Glutamatergic neuron (in vitro differentiated cells): ENCODE measurements at regions not wholly inside any gene's neighbourhood (a gene's known extent, or its start where the extent isn't known, plus 50 kb on each side); places are given as distances from the start of the nearest gene placed in this dataset.
"Not testable (repeated sequence)": the region's sequence is repeated elsewhere in the genome, so short reads cannot be mapped to it uniquely, and the experiment has no call there.

Experiments used
- DNase-seq: peaks from one replicate; pipeline ENCODE4 v3.0.0; 2022
- H3K27ac Mint-ChIP-seq: one replicate; pipeline ENCODE4 v1.8.0; 2020; ENCODE audit warnings: mild to moderate bottlenecking, mixed read lengths, inconsistent platforms; ENCODE audit not compliant: unreplicated experiment
- H3K27me3 Mint-ChIP-seq: one replicate; pipeline ENCODE4 v1.8.0; 2020; ENCODE audit warnings: mild to moderate bottlenecking, moderate library complexity, mixed read lengths, inconsistent platforms; ENCODE audit not compliant: unreplicated experiment
- H3K36me3 Mint-ChIP-seq: one replicate; pipeline ENCODE4 v1.8.0; 2020; ENCODE audit warnings: mild to moderate bottlenecking, mixed read lengths, inconsistent platforms; ENCODE audit not compliant: unreplicated experiment
- H3K4me1 Mint-ChIP-seq: one replicate; pipeline ENCODE4 v1.8.0; 2020; ENCODE audit warnings: mild to moderate bottlenecking, low read depth, mixed read lengths, inconsistent platforms; ENCODE audit not compliant: unreplicated experiment
- H3K4me3 Mint-ChIP-seq: one replicate; pipeline ENCODE4 v1.8.0; 2020; ENCODE audit warnings: mild to moderate bottlenecking, mixed read lengths, inconsistent platforms; ENCODE audit not compliant: unreplicated experiment
- H3K9me3 Mint-ChIP-seq: one replicate; pipeline ENCODE4 v1.8.0; 2020; ENCODE audit warnings: mild to moderate bottlenecking, moderate library complexity, mixed read lengths, inconsistent platforms; ENCODE audit not compliant: unreplicated experiment
- TF ChIP-seq, protein P1 (sequence below): fragments of 200-600 bp; sonication (generic); IDR thresholded peaks from one replicate; pipeline ENCODE4 v1.5.0; 2021; ENCODE audit not compliant: partially characterized antibody, unreplicated experiment

DNA sequence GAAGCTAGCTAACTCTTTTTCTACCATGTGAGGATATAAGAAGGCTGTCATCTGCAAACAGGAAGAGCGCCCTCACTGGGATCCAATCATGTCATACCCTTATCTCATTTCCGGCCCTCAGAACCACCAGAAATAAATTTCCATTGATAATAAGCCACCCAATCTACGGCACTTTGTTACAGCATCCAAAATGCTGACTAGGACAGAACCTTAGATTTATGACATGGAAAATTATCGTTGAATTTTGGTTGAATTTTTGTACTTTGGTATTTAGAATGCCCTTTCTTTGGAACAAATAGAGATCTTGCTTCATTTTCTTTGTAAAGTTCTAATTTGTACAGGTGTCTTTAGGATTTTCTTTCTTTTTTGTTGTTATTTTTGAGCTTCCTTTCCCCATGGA lies 53.3 kb upstream of the CYLC2 start:
- no peaks in the 10 kb centered on the region for H3K9me3 Mint-ChIP-seq
- TF ChIP-seq, protein P1, sequence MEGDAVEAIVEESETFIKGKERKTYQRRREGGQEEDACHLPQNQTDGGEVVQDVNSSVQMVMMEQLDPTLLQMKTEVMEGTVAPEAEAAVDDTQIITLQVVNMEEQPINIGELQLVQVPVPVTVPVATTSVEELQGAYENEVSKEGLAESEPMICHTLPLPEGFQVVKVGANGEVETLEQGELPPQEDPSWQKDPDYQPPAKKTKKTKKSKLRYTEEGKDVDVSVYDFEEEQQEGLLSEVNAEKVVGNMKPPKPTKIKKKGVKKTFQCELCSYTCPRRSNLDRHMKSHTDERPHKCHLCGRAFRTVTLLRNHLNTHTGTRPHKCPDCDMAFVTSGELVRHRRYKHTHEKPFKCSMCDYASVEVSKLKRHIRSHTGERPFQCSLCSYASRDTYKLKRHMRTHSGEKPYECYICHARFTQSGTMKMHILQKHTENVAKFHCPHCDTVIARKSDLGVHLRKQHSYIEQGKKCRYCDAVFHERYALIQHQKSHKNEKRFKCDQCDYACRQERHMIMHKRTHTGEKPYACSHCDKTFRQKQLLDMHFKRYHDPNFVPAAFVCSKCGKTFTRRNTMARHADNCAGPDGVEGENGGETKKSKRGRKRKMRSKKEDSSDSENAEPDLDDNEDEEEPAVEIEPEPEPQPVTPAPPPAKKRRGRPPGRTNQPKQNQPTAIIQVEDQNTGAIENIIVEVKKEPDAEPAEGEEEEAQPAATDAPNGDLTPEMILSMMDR = no peak
- no peak for DNase-seq
- H3K4me3 Mint-ChIP-seq = no peak overlapping the region
- no peaks in the 10 kb centered on the region for H3K36me3 Mint-ChIP-seq
- H3K4me1 Mint-ChIP-seq = no peaks in the 10 kb centered on the region
- H3K27me3 Mint-ChIP-seq = no peaks in the 10 kb centered on the region
- H3K27ac Mint-ChIP-seq = no peak overlapping the region

DNA sequence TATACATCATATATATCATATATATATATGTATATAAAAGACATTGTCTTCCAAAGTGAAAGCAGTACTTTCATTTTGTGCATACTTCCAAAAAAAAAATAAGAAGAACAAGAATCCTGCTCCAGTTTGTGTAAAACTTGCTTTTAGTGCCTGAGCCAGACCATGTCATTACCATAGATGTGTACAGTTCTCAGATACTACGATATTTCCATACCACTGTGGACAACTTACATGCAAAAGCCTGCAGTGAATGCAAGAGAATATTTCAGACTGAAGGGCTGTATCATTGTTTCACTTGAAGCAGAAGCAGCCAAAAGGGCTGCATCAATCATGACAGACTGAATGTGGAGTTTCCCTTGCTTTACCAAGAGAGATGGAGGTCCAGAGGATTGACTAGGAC lies 72.6 kb upstream of the CYLC2 start:
- Mint-ChIP-seq H3K27ac (no peak overlapping the region), H3K27me3 (no peaks in the 10 kb centered on the region), H3K4me1 (no peaks in the 10 kb centered on the region), H3K4me3 (no peak overlapping the region), H3K9me3 (no peaks in the 10 kb centered on the region), H3K36me3 (no peaks in the 10 kb centered on the region)
- TF ChIP-seq, protein P1 = no peak
- no peak for DNase-seq

DNA sequence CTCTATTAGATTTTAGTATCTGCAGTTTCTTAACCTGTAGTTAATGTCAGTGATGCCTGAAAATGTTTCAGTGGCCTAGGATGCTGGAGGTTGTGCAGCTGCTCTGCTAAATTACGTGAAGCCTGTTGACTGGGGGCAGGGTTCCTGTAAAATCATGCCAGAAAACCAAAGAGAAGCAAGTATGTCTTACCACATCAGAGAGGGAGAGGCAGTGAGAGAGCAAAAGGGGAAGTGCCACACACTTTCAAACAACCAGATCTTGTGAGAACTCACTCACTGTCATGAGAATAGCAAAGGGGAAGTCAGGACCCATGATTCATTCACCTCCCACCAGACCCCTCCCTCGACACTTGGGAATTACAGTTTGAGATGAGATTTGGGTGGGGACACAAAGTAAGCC lies 83.9 kb upstream of the CYLC2 start:
- Mint-ChIP-seq H3K4me1 (no peaks in the 10 kb centered on the region), H3K4me3 (no peak overlapping the region), H3K9me3 (no peaks in the 10 kb centered on the region), H3K27me3 (no peaks in the 10 kb centered on the region), H3K36me3 (no peaks in the 10 kb centered on the region), H3K27ac (no peak overlapping the region)
- TF ChIP-seq, protein P1 = no peak
- DNase-seq = no peak

DNA sequence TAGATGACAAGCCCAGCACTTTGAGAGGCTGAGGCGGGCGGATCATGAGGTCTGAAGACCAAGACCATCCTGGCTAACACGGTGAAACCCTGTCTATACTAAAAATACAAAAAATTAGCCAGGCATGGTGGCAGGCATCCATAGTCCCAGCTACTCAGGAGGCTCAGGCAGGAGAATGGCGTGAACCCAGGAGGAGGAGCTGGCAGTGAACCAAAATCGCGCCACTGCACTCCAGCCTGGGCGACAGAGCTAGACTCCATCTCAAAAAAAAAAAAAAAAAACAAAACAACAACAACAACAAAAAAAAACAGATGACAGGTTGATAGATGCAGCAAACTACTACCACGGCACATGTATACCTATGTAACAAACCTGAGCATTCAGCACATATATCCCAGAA lies 89.3 kb upstream of the CYLC2 start:
- H3K27ac Mint-ChIP-seq, DNase-seq, H3K4me1 Mint-ChIP-seq, H3K9me3 Mint-ChIP-seq, H3K4me3 Mint-ChIP-seq, H3K36me3 Mint-ChIP-seq, H3K27me3 Mint-ChIP-seq: not testable (repeated sequence)

DNA sequence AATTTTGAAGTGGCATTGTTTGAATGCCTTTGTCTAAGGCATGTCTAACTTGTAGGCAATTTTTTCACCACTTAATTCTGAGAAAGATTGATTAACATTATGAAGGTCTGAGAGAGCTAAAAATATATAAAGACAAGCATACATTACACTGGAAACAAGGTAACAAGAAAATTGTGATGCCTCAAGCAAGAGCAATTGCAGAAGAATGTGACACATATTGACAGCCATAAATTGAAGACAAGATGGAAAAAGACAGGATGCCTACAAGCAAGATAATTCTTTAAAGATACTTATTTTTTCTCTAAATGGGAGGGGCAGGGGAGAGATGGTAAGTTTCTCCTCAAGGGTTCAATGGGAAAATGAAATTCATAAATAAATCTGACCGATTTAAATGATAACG lies 103.1 kb upstream of the CYLC2 start:
- H3K36me3 Mint-ChIP-seq = no peaks in the 10 kb centered on the region
- TF ChIP-seq, protein P1 = no peak
- no peak for DNase-seq
- no peak overlapping the region for H3K4me3 Mint-ChIP-seq
- no peak overlapping the region for H3K27ac Mint-ChIP-seq
- H3K4me1 Mint-ChIP-seq = peaks cover 2% of the 10 kb centered on the region
- H3K27me3 Mint-ChIP-seq = no peaks in the 10 kb centered on the region
- H3K9me3 Mint-ChIP-seq = peaks cover 1% of the 10 kb centered on the region

DNA sequence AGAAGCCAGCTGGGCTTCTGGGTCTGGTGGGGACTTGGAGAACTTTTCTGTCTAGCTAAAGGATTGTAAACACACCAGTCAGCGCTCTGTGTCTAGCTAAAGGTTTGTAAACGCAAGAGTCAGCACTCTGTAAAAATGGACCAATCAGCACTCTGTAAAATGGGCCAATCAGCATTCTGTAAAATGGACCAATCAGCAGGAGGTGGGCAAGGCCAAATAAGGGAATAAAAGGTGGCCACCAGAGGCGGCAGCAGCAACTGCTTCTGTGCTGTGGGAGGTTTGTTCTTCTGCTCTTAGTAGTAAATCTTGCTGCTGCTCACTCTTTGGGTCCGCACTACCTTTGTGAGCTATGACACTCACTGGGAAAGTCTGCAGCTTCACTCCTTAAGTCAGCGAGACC lies 106.4 kb upstream of the CYLC2 start:
- not testable (repeated sequence) for H3K27ac Mint-ChIP-seq, DNase-seq, H3K36me3 Mint-ChIP-seq, H3K4me3 Mint-ChIP-seq, H3K27me3 Mint-ChIP-seq, H3K4me1 Mint-ChIP-seq, H3K9me3 Mint-ChIP-seq
